HG03565 (cell line): ENCODE measurements at regions not wholly inside any gene's neighbourhood (a gene's known extent, or its start where the extent isn't known, plus 50 kb on each side); places are given as distances from the start of the nearest gene placed in this dataset.
"Not testable (repeated sequence)": the region's sequence is repeated elsewhere in the genome, so short reads cannot be mapped to it uniquely, and the experiment has no call there.

Experiments
- ATAC-seq: cut with Tn5 transposase; IDR thresholded peaks from one replicate; pipeline ENCODE4 v1.9.1; 2021; ENCODE audit warnings: mild to moderate bottlenecking, moderate library complexity; ENCODE audit not compliant: unreplicated experiment

- no peak for ATAC-seq
Measured at GRCh38 chr3:197373096-197373495, 74.7 kb upstream of the DLG1 start.

- no peak for ATAC-seq
Measured at GRCh38 chr3:197372047-197372661, 73.7 kb upstream of the DLG1 start.

DNA sequence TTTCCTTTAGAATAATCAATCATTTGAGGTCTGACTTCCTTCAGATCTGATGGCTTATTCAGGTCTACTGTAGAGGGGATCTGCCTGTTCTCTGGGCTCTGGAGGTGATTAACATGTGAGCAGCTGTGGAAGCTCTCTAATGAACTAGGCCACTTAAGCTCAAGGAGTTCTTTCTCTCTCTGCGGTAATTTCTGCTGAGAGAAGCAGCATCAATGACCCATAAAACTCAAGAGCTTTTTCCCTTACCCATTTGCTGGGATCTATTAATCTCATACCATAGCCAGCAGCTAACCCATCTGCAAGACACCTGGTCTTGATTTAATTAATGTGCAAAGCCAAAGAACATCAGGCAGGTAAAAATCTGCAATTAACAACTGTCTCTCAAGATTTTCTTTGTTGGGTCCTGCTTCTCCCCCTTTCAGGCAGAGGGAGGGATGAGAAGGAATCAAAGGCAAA, 73.2 kb upstream of the DLG1 start:
- no peak for ATAC-seq

- no peak for ATAC-seq
Measured at GRCh38 chr3:197369545-197369944, 71.1 kb upstream of the DLG1 start.

DNA sequence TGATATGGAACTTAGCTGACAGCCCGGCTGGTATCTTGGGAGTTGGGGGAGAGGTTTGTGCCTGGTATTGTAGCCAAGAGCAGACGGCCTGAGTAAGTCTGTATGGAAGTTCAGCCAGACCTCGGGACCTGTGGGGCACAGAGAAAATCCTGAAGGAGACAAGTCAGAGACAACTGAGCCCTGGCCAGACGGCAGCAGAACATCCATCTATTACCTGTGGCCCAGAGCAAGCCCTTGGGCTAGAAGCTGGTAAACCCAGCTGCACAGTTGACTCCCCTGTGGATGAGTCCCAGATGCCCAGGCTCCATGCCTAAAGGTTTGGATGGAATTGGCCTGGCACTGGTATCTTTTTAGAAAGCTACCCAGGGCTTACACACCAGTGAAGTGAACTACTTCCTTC, 70.4 kb upstream of the DLG1 start:
- ATAC-seq = no peak

GRCh38 chr3:197368330-197368729, 69.9 kb upstream of the DLG1 start:
- no peak for ATAC-seq

DNA sequence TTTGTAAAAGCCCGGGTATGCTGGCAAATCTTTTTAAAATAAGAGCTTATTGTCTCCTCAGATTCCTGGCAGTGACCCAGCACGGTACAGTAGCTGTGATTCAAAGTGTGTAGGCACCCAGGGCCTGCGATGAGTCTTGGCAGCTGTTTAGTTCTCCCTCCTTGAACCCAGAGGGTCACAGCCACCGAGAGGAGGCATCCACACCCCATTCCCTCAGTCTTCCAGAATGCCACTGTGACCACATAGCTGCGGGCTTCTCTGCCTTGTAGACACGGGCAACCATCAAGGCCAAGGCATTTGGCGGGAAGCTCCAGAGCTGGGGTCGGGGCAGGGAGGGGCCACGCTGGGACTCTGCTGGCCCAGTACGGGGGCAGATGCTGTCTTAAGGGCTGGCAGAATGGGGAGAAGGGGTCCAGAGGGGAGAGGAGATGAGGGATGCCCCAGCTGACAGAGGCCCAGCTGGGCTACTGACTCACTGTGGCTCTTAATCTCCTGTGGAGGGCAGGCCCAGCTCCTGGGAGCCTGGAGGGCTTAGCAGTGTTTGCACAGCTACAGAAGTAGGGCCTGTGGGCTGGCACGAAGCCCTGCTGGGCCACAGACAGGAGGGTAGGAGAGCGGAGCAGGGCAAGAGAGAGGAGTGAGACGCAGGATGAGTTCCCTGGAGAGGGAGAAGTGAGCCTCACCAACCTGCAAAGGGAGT, 68.8 kb upstream of the DLG1 start:
- no peak for ATAC-seq

GRCh38 chr3:197366301-197367044, 68.1 kb upstream of the DLG1 start:
- no peak for ATAC-seq

GRCh38 chr3:197365586-197365985, 67.2 kb upstream of the DLG1 start:
- no peak for ATAC-seq

- no peak for ATAC-seq
Measured at GRCh38 chr3:197364410-197365071, 66.1 kb upstream of the DLG1 start.

GRCh38 chr3:197363553-197364409, 65.4 kb upstream of the DLG1 start:
- ATAC-seq = no peak

GRCh38 chr3:197362081-197362480, 63.7 kb upstream of the DLG1 start:
- no peak for ATAC-seq

- ATAC-seq = not testable (repeated sequence)
Measured at GRCh38 chr3:197360095-197360494, 61.7 kb upstream of the DLG1 start.

DNA sequence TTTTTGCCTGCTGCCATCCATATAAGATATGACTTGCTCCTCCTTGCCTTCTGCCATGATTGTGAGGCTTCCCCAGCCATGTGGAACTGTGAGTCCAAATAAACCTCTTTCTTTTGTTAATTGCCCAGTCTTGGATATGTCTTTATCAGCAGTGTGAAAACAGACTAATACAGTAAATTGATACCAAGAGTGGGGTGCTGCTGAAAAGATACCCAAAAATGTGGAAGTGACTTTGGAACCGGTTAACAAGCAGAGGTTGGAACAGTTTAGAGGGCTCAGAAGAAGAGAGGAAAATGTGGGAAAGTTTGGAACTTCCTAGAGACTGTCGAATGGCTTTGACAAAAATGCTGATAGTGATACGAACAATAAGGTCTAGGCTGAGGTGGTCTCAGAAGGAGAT, 61.1 kb upstream of the DLG1 start:
- not testable (repeated sequence) for ATAC-seq

DNA sequence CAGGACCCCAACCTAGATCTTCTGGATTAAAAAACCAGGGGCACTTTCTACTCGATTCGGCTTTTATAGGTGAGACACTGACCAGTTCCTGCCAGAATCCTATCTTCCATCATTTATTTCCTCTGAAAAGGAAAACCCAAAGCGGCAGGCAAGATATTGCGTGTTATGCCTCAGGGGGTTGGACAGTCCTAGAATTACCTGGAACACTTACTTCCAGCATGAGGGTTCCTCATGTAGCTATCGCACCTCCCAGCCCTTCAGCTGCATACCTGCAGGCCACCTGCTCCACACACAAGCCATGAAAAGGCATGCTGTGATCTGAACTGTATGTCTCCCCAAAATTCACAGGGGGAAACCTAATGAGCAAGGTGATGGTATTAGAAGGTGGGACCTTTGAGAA, 58.3 kb upstream of the DLG1 start:
- ATAC-seq = no peak

DNA sequence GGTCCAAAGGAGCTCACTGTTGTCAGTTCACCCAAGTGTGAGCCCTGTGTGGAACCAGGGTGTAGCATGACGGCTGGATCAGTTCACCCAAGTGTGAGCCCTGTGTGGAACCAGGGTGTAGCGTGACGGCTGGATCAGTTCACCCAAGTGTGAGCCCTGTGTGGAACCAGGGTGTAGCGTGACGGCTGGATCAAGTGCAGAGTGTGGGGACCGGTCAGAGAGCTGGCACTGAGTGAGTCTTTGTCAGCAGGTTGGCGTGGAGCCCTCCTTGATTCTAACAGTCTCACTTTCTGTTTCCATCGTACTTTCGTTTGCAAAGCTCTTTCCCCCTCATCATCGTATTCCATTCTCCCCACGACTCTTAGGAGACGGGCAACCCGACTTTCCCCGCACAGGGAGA, 57.9 kb upstream of the DLG1 start:
- no peak for ATAC-seq

GRCh38 chr3:197355713-197356112, 57.3 kb upstream of the DLG1 start:
- ATAC-seq = no peak

DNA sequence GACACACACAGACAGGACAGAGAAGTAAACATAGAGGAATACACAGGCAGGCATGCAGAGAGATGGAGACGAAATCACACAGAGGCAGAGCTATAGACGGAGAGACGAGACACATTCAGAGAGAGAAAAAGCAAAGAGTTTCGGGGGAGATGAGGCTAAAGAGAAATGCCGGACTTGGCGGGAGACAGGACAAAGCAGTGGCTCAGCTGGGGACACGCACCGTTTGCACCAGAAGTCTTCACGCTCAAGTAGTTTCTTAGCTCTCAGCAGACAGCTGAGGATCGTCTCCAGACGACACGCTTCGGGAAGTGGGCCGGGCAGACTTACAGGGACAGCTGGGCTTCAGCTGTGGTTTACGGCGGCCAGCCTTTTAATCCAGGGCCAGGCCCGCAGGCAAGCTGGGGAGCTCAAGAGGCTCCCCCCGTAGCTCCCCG, 56.2 kb upstream of the DLG1 start:
- no peak for ATAC-seq

- no peak for ATAC-seq
Measured at GRCh38 chr3:197353867-197354567, 55.6 kb upstream of the DLG1 start.
